A549 (cell line): ENCODE measurements at regions not wholly inside any gene's neighbourhood (a gene's known extent, or its start where the extent isn't known, plus 50 kb on each side); places are given as distances from the start of the nearest gene placed in this dataset.
A peak's percentile ranks its signal among the peaks of the same experiment; 100 is the strongest.

Experiments used
- ATAC-seq, 2 experiments: fragments of 200-7000 bp in 1 of 2; fragments of >200 bp in 1 of 2; cut with Nextera tagmentation in 1 of 2; cut with Tn5 transposase in 1 of 2; 3 replicates each; pipeline versions ENCODE4 v1.8.0 to v1.9.1; 2018 to 2020; ENCODE audit warnings: mild to moderate bottlenecking in 1 of 2, moderate library complexity in 1 of 2
- CTCF ChIA-PET: fragments of 300-600 bp; sonication (Branson Sonifier 250); formaldehyde crosslinking; extraction: SDS; loops from one replicate; lab custom pipeline; 2021; ENCODE audit warnings: antibody characterized with exemption, inconsistent platforms; lab: Yijun Ruan, JAX
- POLR2A ChIA-PET: fragments of 350-600 bp; formaldehyde crosslinking; extraction: SDS; loops from one replicate; lab custom pipeline; 2021; ENCODE audit warnings: antibody characterized with exemption, inconsistent platforms; lab: Yijun Ruan, JAX
- DNase-seq, 2 experiments: peaks; one replicate each; pipeline versions ENCODE4 v3.0.0 to v3.0.0-alpha.2; 2011 to 2016; ENCODE audit warnings: low read depth in 1 of 2, low spot score in 1 of 2
- FAIRE-seq: peaks from 2 replicates; lab custom pipeline; 2011; peaks lifted over from hg19 to GRCh38; lab: Jason Lieb, UNC
- H3K27ac ChIP-seq, 2 experiments: fragments of >200 bp; sonication (Bioruptor Twin); formaldehyde crosslinking; 3 replicates each; pipeline ENCODE4 v1.5.1; 2016 to 2017
- H3K4me1 ChIP-seq: fragments of >200 bp; sonication (Bioruptor Twin); formaldehyde crosslinking; 3 replicates; pipeline ENCODE4 v1.6.1; 2016
- H3K4me2 ChIP-seq: fragments of >200 bp; sonication (Bioruptor Twin); formaldehyde crosslinking; 3 replicates; pipeline ENCODE4 v1.6.1; 2016
- H3K4me3 ChIP-seq: fragments of >200 bp; sonication (Bioruptor Twin); formaldehyde crosslinking; 3 replicates; pipeline ENCODE4 v1.5.1; 2016
- H3K9me3 ChIP-seq: fragments of >200 bp; sonication (Bioruptor Twin); formaldehyde crosslinking; 3 replicates; pipeline ENCODE4 v1.6.1; 2016
- CBX2 ChIP-seq: fragments of 200-600 bp; sonication (generic); IDR thresholded peaks from 2 replicates; pipeline ENCODE4 v1.6.1; 2016; ENCODE audit warnings: low read depth, mild to moderate bottlenecking, borderline replicate concordance
- CBX8 ChIP-seq: fragments of 200-600 bp; sonication (generic); IDR thresholded peaks from 2 replicates; pipeline ENCODE4 v1.6.1; 2016
- CHD4 ChIP-seq: fragments of 200-600 bp; sonication (generic); IDR thresholded peaks from 2 replicates; pipeline ENCODE4 v1.6.1; 2016; ENCODE audit warnings: antibody characterized with exemption, mild to moderate bottlenecking, borderline replicate concordance
- FOSL2 ChIP-seq, 2 experiments: fragments of 450-650 bp in 1 of 2; fragments of >200 bp in 1 of 2; sonication (Bioruptor Twin) in 1 of 2; formaldehyde crosslinking; IDR thresholded peaks; 2 replicates each; pipeline versions ENCODE4 v1.5.0 to v1.6.1; 2016 to 2020; ENCODE audit warnings: mild to moderate bottlenecking in 1 of 2, moderate library complexity in 1 of 2
- HDAC2 ChIP-seq: fragments of 200-600 bp; sonication (generic); IDR thresholded peaks from 2 replicates; pipeline ENCODE4 v1.6.1; 2016
- MAFK ChIP-seq: fragments of 450-650 bp; IDR thresholded peaks from 2 replicates; pipeline ENCODE4 v1.6.1; 2014; ENCODE audit not compliant: partially characterized antibody
- NR3C1 ChIP-seq: fragments of >200 bp; sonication (Bioruptor Twin); formaldehyde crosslinking; IDR thresholded peaks from 3 replicates; pipeline ENCODE4 v1.6.1; 2017
- POLR2AphosphoS2 ChIP-seq: conservative IDR thresholded peaks from 2 replicates; pipeline ENCODE4 v1.6.1; 2012; ENCODE audit warnings: low read length, improper control_type of control experiment, inconsistent platforms
- RFX5 ChIP-seq: fragments of 450-650 bp; IDR thresholded peaks from 2 replicates; pipeline ENCODE4 v1.7.1; 2014; ENCODE audit warnings: antibody characterized with exemption, mild to moderate bottlenecking, moderate library complexity
- RNF2 ChIP-seq: fragments of 200-600 bp; sonication (generic); IDR thresholded peaks from 2 replicates; pipeline ENCODE4 v1.6.1; 2016; ENCODE audit warnings: low read depth, mild to moderate bottlenecking, antibody characterized with exemption, moderate library complexity, borderline replicate concordance
- WGBS: methylation state at CpG from one replicate; pipeline ENCODE4 v1.1.6; 2017; ENCODE audit errors: missing lambda C conversion rate; 5-methylcytosine and 5-hydroxymethylcytosine counted together
- TF ChIP-seq, protein P1 (sequence below): fragments of 200-600 bp; sonication (generic); IDR thresholded peaks from 2 replicates; pipeline ENCODE4 v1.6.1; 2016; ENCODE audit warnings: antibody characterized with exemption, mild to moderate bottlenecking, moderate library complexity

DNA sequence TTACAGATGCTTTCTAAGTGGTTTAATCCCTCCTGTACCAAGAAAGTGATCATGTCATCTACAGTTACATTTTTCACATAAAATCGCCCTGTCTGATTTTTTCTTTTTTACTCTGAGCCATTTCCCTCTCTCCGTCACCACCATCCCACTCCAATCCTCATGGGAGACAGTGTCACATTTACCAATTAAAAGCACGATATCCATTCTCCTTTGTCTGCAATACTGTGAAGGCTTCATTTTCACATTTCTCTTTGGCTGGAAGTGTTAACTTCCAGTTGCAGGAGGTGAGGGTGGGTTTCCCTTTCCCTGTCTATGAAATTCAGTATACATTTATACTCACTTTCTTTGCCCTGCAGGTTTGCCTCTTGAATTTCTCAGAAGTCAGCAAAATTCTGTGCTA lies 372.7 kb upstream of the CNR1 start (continued):
- TF ChIP-seq RNF2 (no peak), FOSL2 (IDR thresholded peaks at IDR 0.05) (no peak), FOSL2 (CRISPR knock-in tag; IDR thresholded peaks at IDR 0.05) (no peak), HDAC2 (no peak), RFX5 (no peak), NR3C1 (no peak)

DNA sequence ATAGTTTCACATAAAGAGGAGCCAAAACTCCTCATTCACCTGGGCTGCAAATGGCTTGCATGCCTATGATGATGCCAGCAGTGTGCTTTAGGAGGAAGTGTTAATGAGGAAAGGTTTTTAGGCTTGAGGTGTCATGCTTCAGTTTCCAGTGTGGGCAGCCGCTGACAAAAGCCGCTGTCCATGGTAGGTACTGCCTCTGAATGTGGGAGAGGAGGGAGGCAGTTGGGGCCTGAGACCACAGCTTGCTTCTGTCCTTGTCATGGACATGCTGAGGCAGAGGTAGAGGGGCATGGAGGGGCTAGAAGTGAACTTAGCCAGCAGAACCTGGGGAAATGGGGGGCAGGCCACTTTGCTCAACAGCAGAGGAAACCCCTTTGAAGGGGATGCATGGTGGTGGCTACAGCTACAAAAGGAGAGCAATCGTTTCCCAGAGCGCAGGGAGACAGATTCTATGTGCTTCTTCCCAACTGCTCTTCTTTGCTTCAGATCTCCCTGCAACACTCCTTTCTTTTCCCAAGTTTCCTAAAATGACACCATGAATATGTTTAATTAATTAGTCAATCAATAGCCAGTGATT lies 372.1 kb upstream of the CNR1 start:
- H3K4me2 ChIP-seq: no peak overlapping the region
- H3K4me1 ChIP-seq: no peaks in the 10 kb centered on the region
- H3K27ac ChIP-seq: no peak overlapping the region
- 65% methylated on average over 4 of the region's 4 CpGs for WGBS
- FAIRE-seq (no peak), ATAC-seq (no peak), DNase-seq (no peak)
- no peak for TF ChIP-seq POLR2AphosphoS2
- TF ChIP-seq, protein P1, sequence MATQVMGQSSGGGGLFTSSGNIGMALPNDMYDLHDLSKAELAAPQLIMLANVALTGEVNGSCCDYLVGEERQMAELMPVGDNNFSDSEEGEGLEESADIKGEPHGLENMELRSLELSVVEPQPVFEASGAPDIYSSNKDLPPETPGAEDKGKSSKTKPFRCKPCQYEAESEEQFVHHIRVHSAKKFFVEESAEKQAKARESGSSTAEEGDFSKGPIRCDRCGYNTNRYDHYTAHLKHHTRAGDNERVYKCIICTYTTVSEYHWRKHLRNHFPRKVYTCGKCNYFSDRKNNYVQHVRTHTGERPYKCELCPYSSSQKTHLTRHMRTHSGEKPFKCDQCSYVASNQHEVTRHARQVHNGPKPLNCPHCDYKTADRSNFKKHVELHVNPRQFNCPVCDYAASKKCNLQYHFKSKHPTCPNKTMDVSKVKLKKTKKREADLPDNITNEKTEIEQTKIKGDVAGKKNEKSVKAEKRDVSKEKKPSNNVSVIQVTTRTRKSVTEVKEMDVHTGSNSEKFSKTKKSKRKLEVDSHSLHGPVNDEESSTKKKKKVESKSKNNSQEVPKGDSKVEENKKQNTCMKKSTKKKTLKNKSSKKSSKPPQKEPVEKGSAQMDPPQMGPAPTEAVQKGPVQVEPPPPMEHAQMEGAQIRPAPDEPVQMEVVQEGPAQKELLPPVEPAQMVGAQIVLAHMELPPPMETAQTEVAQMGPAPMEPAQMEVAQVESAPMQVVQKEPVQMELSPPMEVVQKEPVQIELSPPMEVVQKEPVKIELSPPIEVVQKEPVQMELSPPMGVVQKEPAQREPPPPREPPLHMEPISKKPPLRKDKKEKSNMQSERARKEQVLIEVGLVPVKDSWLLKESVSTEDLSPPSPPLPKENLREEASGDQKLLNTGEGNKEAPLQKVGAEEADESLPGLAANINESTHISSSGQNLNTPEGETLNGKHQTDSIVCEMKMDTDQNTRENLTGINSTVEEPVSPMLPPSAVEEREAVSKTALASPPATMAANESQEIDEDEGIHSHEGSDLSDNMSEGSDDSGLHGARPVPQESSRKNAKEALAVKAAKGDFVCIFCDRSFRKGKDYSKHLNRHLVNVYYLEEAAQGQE: peak; percentile 84
- no peaks in the 10 kb centered on the region for H3K9me3 ChIP-seq
- POLR2A ChIA-PET: no interaction called here
- CTCF ChIA-PET: no interaction called here
- H3K4me3 ChIP-seq: no peak overlapping the region

GRCh38 chr6:88536071-88536625 lies 370.0 kb upstream of the CNR1 start:
- H3K4me3 ChIP-seq: no peak overlapping the region
- H3K4me2 ChIP-seq: no peak overlapping the region
- no peak for TF ChIP-seq CHD4
- ATAC-seq (no peak), FAIRE-seq (no peak), DNase-seq (no peak)
- no peaks in the 10 kb centered on the region for H3K9me3 ChIP-seq
- ChIA-PET CTCF (no interaction called here), POLR2A (no interaction called here)
- no peak overlapping the region for H3K27ac ChIP-seq
- no peaks in the 10 kb centered on the region for H3K4me1 ChIP-seq
- WGBS: 36% methylated on average over 11 of the region's 11 CpGs

GRCh38 chr6:88535306-88535705 lies 369.2 kb upstream of the CNR1 start:
- ChIA-PET CTCF (no interaction called here), POLR2A (no interaction called here)
- no peaks in the 10 kb centered on the region for H3K9me3 ChIP-seq
- no peak overlapping the region for H3K4me3 ChIP-seq
- H3K4me2 ChIP-seq: no peak overlapping the region
- TF ChIP-seq, protein P1: no peak
- TF ChIP-seq CBX8 (no peak), MAFK (no peak), POLR2AphosphoS2 (no peak), CBX2 (no peak)
- no peaks in the 10 kb centered on the region for H3K4me1 ChIP-seq
- H3K27ac ChIP-seq: no peak overlapping the region
- no peak for FAIRE-seq
- 0% methylated on average over 1 of the region's 1 CpG for WGBS
- DNase-seq: no peak
- no peak for ATAC-seq
